ENCODE measurements at regions not wholly inside any gene's neighbourhood (a gene's known extent, or its start where the extent isn't known, plus 50 kb on each side); places are given as distances from the start of the nearest gene placed in this dataset.

DNA sequence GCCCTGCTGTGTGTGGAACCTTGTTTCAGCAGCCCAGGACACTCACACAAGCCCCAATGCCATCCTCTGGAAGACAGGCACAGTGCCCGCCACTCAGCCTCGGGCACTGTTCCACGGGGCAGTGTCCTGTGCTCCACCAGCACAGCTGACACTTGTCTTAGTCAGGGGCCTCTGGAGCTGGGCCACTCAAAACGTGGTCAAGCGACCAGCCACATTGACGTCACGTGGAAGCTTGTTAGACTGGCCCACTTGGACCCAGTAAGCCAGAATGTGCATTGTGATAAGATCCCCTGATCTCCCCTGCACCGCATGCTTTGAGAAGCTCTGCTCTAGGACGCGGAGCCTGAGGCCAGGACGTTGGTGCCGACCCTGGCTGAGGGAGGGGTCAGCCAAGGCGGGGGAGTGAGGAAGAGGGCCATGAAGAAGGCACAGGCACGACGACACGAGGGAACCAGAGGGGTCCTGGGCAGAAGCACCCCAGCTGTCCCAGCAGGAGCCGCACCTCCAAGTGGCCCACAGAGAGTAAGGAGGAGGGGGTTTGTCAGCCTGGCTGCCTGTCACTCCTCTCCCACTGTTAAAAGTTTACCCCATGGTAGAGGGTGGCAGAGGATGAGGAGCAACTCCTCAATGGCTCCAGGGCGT, 64.6 kb downstream of the LINC01488 start:
- DNase-seq = no peak

DNA sequence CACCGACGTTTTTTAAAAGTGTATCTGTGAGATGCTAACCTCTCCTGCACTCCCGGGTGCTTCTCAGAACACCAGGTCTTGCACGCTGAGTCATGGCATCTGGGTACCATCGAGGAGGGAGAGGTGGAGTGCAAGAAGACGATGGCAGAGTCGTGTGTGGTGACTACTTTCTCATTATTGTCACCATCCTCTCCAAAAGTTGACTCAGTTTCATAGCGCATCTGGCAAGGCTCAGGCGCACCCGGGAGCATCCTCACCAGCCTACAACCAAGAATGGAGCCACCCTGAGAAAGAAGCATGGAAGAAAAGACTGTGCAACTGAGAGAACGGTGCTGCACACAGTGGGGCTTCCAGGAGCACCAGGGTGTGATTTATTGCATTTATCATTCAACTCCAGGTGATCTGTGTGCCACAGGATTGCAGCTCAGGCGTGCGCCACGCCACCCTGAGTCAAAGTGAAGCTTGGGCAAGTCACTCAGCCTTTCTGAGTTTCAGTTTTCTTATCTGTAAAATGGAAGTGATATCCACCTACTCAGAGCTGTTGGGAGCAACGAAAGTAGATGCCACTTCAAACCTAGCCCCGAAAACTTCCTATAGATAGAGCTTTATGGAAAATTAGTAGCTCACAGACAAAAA, 65.4 kb downstream of the LINC01488 start:
- no peak for DNase-seq

DNA sequence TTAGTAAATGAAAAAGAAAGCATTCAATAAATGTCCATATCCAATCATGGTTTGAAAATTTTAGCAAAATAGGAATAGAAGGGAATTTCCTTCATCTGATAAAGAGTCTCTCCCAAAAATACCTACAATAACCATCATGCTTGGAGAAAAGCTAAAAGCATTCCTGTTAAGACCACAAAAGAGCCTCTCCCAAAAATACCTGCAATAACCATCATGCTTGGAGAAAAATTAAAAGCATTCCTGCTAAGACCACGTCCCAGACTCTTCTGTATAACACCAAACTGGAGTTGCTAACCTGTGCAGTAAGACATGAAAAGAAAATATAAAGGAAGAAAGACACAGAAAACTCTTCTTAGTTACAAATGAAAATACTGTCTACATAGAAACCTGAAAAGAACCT, 69.4 kb downstream of the LINC01488 start:
- DNase-seq = no peak

- no peak for DNase-seq
Observed at GRCh38 chr11:69551963-69552362, 70.5 kb downstream of the LINC01488 start.

GRCh38 chr11:69552951-69553350, 71.5 kb downstream of the LINC01488 start:
- DNase-seq = no peak

DNA sequence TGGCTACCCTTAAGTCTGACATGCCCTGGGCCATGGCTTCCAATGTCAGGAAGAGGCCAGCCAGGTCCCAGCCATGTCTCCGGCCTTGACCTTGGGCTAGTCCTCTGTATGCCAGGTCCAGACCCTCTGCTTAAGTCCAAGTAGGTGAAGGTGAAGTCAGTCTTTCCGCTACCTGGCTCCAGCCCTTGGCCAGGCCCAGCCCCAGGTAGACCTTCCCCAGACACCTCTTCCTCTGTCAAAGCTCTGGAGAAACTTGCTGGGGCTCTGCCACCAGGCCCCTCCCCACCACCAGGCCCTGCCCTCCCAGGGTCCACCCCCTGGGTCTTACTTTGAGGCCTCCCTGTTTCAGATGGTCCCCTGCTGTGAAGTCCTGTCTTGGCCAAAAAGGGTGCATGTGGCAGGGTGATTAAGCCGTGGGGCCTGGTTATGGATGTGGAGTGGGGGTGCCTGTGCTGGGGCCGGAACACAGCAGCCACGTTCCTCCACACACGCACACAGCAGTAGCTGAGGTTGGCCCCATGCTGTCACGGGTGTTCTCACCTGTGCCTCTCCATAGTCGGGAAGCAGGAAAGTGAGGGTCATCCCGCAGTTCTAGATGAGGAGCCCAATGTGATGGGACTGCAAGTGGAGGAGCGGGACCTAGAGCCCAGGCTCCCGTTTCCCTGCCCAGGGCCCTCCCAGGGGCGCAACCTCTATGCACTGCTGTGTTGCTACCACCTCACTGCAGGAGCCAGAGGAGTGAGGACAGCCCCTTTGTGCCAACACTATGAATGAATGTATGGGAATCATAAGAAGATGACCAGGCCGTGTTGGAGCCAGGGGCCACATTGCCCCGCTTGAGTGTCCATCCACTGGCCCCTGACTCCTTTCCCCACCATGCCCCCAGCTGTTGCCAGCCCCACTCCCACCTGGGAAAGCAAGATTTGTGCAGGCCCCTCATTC, 72.2 kb downstream of the LINC01488 start:
- no peak for DNase-seq

- DNase-seq = no peak
Observed at GRCh38 chr11:69554849-69555248, 73.4 kb downstream of the LINC01488 start.

DNA sequence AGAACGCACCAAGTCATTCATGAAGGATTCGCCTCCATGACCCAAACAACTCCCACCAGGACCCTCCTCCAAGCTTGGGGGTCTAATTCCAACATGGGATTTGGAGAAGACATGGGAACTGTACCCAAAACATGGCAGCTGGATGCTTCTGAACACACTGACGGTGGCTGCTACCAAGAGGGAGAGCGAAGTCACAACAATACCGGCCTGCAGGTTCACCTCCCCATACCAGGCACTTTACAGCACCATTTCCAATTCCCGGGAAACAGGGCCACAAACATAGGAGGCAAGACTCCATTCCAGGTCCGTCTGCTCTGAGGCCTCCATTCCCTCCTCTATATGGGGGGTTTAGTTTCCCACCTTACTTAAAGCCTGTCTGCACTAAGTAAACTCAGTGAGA, 75.8 kb downstream of the LINC01488 start:
- DNase-seq = no peak

DNA sequence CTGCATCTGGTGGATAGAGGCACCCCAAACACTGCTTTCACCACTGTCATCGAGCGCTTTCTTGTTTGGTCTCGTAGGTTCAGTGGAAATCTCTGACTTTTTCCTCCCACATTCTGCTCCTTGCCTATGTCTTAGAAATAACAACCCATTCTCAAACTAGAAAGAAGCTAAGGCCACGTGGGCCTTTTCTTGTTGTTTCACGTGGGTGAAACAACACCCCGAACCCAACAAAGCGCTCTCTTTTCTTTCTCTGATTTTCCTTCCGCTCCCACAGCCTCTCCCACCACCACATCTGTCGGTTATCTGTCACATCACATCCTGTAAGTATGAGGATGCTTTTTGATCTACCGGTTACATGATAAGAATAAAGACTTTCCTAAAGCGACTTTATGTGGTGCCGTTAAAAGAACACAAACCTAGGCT, 77.1 kb downstream of the LINC01488 start:
- DNase-seq = no peak

DNA sequence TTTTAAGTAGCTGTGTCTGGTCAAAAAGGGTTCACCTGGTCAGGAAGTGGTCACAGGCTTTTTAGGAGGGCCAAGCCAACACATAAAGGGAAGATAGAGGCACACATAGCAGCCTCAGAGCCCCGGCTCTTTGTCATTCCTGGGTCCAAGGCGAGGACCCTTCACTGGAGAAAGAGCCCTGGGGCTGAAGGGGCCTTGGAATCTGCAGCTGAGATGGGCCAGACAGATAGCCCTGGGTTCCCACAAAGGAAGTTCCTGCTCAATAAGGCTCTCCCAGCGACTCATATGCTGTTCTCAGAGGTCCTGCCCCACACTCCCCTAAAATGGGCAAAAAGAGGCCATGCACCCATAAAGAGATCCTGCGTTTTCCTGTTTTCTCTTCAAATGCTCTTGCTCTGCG, 77.7 kb downstream of the LINC01488 start:
- no peak for DNase-seq

DNA sequence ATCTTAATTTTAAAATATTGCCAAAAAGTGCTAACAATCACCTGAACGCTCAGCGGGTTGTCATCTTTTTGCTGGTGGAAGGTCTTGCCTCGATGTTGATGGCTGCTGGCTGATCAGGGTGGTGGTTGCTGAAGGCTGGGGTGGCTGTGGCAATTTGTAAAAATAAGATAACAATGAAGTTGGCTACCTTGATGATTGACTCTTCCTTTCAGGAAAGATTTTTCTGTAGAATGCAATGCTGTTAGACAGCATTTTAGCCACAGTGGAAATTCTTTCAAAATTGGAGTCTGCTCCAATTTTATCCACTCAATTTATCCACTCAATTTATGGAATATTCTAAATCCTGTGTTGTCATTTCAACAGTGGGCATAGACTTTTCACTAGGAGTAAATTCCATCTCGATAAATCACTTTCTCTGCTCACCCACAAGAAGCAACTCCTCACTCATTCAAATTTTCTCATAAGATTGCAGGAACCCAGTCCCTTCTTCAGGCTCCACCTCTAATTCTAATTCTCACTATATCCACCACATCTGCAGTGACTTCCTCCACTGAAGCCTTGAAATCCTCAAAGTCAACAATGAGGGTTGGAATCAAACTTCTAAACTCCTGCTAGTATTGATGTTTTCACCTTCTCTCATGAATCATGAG, 78.8 kb downstream of the LINC01488 start:
- no peak for DNase-seq

GRCh38 chr11:69562302-69562701, 78.7 kb upstream of the CCND1 start:
- no peak for DNase-seq

- no peak for DNase-seq
Observed at GRCh38 chr11:69562816-69563215, 78.1 kb upstream of the CCND1 start.

- no peak for DNase-seq
Observed at GRCh38 chr11:69563306-69563705, 77.7 kb upstream of the CCND1 start.

GRCh38 chr11:69563946-69564775, 76.8 kb upstream of the CCND1 start:
- DNase-seq = no peak

- DNase-seq = no peak
Observed at GRCh38 chr11:69566001-69566400, 75.0 kb upstream of the CCND1 start.

DNA sequence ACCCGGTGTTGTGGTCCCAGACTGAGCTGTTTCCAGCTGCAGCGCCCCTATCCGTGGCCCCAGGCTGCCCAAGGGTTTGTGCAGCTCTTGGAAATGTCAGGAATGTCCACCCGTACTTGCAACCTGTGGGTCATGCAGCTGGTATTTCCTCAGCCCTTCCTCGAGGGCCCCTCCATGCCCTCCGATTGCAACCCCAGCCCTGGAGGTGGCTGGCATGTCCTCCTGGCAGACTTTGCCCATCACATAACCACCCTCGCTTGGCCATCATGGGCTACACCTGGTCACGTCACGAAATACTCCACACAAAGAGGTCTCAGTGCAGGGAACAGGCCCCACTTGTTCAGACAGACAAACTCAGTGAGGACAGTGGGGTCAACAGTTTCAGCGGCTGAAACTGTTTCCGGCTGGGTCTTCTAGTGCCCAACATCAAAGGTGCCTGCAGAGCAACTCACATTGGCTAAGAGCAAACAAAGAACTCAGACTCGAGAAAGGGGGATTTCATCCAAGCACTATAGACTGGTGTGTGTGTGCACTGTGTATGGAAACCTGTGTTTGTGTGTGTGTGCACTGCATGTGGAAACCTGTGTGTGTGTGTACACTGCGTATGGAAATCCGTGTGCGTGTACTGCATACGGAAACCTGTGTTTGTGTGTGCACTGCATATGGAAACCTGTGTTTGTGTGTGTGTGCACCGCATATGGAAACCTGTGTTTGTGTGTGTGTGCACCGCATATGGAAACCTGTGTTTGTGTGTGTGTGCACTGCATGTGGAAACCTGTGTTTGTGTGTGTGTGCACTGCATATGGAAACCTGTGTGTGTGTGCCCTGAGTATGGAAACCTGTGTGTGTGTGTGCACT, 72.8 kb upstream of the CCND1 start:
- DNase-seq = no peak

DNA sequence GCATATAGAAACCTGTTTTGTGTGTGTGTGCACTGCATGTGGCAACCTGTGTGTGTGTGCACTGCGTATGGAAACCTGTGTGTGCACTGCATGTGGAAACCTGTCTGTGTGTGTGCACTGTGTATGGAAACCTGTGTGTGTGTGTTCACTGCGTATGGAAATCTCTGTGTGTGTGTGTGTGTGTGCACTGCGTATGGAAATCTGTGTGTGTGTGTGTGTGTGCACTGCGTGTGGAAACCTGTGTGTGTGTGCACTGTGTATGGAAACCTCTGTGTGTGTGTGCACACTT, 72.2 kb upstream of the CCND1 start:
- no peak for DNase-seq

- no peak for DNase-seq
Observed at GRCh38 chr11:69569306-69570200, 71.4 kb upstream of the CCND1 start.

DNA sequence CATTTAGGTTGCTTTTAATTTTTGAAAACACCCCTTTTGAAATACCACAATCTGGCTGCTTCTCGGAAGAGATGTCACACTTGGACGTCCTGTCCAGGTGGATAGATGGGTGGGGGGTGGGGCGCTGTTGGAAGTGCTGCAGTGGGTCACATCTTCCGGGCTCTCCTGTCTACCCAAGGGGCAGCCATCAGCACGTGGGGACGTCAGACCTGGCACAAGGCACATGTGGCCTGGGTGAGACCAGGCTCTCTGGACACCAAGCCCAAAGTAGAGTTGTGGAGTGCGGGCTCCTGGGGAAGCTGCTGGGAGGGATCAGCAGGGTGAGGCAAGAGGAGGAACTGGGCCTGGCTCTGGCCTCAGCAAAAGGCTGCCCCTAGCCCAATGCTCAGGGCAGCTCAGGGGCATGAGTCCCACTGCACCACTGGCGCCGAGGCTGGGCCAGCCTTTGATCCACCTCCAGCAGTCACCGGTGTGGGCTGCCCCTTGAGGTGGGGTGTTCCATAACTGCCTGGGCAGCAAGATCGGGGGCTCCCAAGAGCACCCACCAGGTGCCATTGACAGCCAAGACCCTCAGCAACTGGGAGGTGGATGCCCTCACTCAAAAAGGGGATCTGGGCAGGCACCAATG, 68.6 kb upstream of the CCND1 start:
- DNase-seq = no peak

Data from HCEC 1CT (cell line).